NCI-H187 (cell line): ENCODE measurements at regions not wholly inside any gene's neighbourhood (a gene's known extent, or its start where the extent isn't known, plus 50 kb on each side); places are given as distances from the start of the nearest gene placed in this dataset.
"Not testable (repeated sequence)": the region's sequence is repeated elsewhere in the genome, so short reads cannot be mapped to it uniquely, and the experiment has no call there.

ENCODE experiments used
- DNase-seq, 2 experiments: peaks; one replicate each; lab custom pipeline; 2025; lab: John Stamatoyannopoulos, UW

DNA sequence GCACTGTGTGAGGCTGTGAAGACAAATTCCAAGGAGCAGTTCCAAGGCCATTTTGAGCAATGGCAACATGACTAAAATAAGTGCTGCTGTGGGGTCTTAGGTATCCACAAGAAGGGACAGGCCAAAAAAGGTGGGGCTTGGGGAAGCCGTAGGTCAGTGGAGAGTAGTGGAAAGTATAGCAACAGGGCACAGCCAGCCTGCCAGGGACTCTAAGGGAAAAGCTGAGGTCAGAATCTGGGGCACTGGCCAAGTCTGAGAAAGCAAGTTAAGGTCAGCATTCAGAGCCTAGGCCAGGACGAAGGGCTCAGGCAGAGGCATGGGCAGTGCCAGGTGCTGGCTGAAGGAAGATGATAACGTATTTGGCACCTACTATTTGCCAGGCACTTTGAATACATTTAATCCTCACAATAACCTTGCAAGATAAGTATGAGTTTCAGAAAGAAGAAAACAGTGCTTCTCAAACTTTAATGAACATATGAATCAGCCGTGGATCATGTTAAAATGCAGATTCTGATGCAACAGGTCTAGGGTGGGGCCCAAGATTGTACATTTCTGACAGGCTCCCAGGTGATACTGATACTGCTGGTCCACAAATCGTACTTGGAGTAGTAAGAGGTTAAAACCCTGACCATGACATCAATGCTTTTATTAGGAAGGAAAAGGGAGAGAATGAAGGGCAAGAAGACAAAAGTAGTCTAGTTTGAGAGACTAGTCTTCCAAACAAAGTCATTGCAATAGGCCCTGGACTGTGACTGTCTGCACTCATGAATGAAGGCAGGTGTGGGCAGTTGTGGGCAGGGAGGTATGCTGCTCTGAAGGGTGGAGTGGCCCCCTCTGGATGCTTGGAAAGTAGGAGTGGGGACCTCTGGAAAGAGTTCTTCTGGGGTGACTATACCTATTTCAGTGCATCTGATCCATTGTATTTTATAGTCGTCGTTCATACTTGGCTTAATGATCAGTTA lies 106.3 kb upstream of the ANKRD28 start:
- DNase-seq: no peak

DNA sequence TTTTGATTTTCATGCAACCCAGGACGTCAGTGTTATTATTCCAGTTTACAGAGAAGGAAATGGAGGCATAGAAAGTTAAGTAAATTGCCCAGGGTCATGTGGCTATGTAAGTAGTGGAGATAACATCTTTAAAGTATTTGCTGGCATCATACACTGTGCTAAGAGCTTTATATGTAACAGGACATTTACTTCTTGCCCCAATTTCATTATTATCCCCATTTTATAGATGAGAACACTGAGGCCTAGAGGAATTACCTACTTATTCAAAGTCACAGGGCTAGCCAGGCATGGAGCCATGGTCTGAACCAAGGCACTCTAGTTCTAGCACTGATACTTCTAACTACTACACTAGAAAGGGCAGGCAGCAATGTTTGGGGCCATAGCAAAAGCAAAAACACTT lies 107.3 kb upstream of the ANKRD28 start:
- no peak for DNase-seq

GRCh38 chr3:15907403-15907802 lies 109.6 kb upstream of the ANKRD28 start:
- not testable (repeated sequence) for DNase-seq

DNA sequence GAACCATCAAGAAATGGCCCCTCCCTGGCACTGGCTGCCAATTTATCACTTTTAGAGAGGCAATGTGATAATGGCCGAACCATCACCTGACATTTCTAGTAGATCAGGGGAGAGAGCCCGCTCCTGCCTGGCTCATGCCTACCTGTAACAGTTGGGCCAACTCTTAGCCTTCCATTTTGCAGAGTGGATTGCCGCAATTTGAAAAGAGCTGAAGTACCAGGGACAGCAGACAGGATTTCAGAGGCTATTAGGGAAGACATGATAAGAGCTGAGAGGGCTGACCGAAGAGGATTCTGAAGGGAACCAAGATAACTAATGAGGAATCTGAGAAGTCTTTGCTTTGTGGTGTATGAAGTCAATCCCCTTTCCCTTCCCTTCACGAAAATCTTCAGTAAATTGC lies 121.2 kb upstream of the ANKRD28 start:
- DNase-seq: no peak

GRCh38 chr3:15919971-15920370 lies 122.2 kb upstream of the ANKRD28 start:
- DNase-seq: no peak

- no peak for DNase-seq
Measured at GRCh38 chr3:15923640-15924405, 126.0 kb upstream of the ANKRD28 start.

- no peak for DNase-seq
Measured at GRCh38 chr3:15924914-15925313, 127.1 kb upstream of the ANKRD28 start.

GRCh38 chr3:15926871-15927270 lies 129.1 kb upstream of the ANKRD28 start:
- no peak for DNase-seq

DNA sequence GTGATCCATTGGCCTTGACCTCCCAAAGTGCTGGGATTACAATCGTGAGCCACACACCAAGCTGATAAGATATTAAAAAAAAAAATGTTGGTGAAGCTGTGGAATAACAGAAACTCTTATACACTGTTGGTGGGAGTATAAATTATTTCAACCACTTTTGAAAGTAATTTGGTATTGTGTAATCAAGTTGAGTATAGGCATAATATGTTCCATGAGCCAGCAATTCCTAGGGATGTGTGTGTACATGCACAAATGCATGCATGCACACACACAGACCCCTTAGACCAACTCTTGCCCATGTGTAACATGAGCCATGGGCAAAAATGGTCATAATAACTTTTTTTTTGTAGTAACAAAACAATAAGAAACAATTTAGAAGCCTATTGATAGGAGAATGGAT lies 130.2 kb upstream of the ANKRD28 start:
- no peak for DNase-seq

GRCh38 chr3:15929944-15930571 lies 132.3 kb upstream of the ANKRD28 start:
- DNase-seq: no peak

DNA sequence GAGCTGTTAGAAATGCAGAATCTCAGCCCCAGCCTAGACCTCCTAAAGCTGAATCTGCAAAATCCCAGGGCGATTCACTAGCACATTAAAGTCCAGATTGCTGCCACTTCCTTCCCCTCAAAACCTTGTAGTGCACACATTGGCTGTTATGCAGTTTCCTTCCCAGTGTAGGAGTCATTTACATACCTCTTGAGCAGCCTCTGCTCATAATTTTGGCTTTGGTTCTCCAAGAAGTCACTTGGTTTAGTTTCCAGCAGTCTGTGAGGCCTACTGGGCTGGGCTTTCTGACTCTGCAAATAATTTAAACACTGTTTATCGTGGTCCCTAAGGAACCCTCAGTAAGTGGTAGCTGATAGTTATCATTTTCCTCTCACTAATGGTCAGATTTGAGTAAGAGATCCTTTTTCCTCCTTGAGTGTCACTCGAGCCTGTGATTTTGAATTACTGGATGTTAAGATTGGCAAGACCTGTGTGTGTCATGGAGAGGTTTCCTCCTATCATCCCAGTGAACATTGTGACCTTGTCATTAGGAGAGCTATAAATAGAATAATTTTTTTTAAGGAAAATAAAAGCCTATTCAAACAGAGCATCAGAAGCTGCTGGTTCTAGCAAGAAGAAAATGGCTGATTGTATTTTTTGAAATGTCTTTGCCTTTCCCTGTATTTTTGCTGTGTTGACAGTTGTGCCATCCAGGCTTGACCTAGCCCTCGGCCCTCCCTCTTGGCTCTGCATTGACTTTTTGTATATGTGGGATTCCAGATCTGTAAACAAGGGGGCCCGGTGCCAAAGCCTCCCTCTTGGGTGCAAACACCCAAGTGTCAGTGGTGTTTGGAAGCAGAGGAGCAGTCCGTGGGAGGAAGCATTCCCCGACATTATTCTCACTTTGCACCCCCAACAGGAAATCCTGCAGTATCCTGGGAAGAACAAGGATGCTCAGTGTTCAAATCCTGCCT lies 134.8 kb upstream of the ANKRD28 start:
- DNase-seq: no peak

DNA sequence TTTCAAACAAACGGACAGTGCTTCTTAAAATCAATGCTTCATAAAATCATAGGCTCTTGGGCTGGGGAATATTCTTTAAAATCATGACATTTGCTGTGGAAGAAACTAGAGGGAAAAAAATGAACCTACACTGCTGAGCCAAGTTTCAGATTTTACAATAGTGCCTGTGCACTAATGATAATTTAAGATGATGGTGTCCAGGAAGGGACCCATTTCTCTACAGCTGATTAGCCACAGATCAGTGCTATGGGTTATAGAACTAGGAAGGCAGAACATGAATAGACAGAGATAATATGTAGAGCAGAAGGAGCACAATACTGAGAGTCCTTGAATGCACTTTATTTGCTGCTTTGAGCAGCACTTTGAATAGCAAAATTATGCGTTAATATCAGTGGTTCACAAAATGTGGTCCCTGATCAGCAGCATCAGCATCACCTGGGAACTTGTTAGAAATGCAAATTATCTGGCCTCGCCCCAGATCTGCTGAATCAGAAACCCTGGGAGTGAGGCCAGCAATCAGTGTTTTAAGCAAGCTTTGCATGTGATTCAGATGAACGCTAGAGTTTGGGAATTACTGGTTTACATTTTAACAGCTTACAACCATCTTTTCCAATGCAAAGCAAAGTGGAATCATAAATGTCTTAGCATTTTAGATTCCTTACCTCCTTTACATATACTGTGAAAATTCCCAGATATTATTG lies 135.8 kb upstream of the ANKRD28 start:
- DNase-seq: no peak

- DNase-seq: no peak
Measured at GRCh38 chr3:15934389-15935195, 136.8 kb upstream of the ANKRD28 start.

DNA sequence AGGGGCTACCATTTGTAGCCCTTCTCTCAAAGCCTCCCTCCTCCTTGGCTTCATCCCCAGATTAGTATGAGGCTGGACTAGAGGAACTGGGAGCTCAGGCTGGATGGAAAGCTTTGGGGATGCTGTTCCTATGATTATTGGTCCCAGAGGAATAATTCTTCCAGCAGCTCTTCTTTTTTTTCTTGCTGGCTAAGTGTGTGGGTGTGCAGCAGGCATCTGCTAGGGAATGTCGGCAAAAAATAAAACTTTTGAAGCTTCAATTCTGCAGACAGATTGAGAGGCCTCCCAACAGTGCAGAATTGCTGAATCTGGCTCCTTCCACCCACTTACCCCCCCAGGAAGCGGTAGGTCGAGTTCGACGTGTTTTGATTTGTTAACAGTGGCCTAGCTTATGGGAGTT lies 138.5 kb upstream of the ANKRD28 start:
- no peak for DNase-seq

DNA sequence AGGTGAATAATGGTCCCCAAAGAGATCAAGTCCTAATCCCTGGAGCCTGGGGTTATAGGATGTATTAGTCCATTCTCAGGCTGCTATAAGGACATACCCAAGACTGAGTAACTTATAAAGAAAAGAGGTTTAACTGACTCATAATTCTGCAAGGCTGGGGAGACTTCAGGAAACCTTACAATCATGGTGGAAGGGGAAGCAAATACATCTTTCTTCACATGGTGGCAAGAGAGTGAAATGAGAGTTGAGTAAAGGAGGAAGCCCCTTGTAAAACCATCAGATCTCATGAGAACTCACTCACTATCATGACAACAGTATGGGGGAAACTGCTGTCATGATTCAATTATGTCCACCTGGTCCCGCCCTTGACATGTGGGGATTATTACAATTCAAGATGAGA lies 142.9 kb upstream of the ANKRD28 start:
- DNase-seq: no peak

GRCh38 chr3:15941457-15941856 lies 143.7 kb upstream of the ANKRD28 start:
- DNase-seq: not testable (repeated sequence)

DNA sequence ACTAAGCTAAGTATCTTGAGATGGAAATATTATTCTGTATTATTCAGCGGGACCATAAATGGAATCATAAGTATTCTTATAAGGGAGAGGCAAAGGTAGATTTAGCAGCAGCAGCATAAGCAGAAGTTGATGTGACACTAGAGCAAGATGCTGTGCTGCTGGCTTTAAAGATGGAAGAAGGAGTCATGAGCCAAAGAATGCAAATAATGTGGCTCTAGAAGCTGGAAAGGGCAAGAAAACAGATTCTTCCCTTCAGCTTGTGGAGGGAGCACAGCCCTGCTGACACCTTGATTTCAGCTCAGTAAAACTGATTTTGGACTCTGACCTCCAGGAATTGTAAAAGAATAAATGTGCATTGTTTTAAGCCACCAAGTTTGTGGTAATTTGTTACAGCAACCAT lies 144.2 kb upstream of the ANKRD28 start:
- no peak for DNase-seq

DNA sequence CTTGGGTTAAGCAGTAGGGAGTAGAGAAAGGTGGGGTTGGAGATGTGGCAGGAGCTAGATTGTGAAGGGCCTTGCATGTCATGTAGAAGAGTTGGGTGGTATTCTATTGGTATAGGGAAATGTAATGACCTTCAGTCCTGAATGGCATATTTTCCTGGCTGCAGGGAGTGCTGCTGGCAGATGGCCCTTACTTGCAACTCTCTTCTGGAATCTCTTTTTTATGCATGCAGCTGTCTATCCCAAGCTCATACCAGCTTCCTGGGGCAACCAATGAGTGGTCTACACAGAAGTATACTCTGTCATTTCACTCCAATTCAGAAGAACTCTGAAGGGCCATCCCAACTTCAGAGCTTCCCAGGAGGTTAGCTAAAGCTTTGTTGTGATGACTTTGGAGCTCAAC lies 144.7 kb upstream of the ANKRD28 start:
- no peak for DNase-seq

GRCh38 chr3:15942936-15943335 lies 145.2 kb upstream of the ANKRD28 start:
- DNase-seq: no peak

DNA sequence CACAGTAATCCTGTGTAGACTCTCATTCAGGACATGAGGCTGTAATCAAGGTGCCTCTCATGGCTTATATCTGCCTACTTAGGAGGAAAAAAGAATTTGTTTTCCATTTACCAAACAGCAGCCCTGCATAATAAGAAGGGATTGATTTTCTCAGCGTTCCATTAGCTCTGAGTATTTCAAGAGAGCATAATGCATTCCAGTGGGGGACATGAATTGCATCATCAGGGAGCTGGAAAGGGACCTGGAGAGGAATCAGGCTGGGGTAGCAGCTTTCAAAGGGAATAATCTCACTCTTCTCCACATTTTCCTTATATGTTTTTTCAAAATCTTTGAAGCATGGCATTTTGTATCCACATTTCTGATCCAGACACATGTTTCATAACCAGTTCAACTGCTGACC lies 150.6 kb upstream of the ANKRD28 start:
- no peak for DNase-seq
